Suprapubic skin (tissue), 4 donors: ENCODE measurements at regions not wholly inside any gene's neighbourhood (a gene's known extent, or its start where the extent isn't known, plus 50 kb on each side); places are given as distances from the start of the nearest gene placed in this dataset.

Experiments used
- DNase-seq, 2 donors: peaks; one replicate each; pipeline ENCODE4 v3.0.0-alpha.2; 2019; ENCODE audit warnings: low spot score in 2 of 2
- H3K27ac ChIP-seq: fragments of 200-600 bp; sonication (generic); one replicate; pipeline ENCODE4 v1.5.1; 2019
- H3K27me3 ChIP-seq: fragments of 200-600 bp; sonication (generic); one replicate; pipeline ENCODE4 v1.5.1; 2019
- H3K36me3 ChIP-seq: fragments of 200-600 bp; sonication (generic); one replicate; pipeline ENCODE4 v1.5.1; 2019
- H3K4me1 ChIP-seq: fragments of 200-600 bp; sonication (generic); one replicate; pipeline ENCODE4 v1.5.1; 2019
- H3K4me3 ChIP-seq: fragments of 200-600 bp; sonication (generic); one replicate; pipeline ENCODE4 v1.5.1; 2019; ENCODE audit warnings: mild to moderate bottlenecking
- H3K9me3 ChIP-seq: fragments of 200-600 bp; sonication (generic); one replicate; pipeline ENCODE4 v1.5.1; 2019
- EP300 ChIP-seq: sonication (generic); formaldehyde crosslinking; IDR thresholded peaks from one replicate; pipeline ENCODE4 v1.6.1; 2017; ENCODE audit warnings: antibody characterized with exemption
- POLR2A ChIP-seq, 2 donors: fragments of 450-650 bp; IDR thresholded peaks; one replicate each; pipeline ENCODE4 v1.6.1; 2017; ENCODE audit warnings: antibody characterized with exemption in 2 of 2, mild to moderate bottlenecking in 2 of 2, moderate library complexity in 2 of 2
- POLR2AphosphoS5 ChIP-seq, 3 donors: sonication (generic); formaldehyde crosslinking; IDR thresholded peaks; one replicate each; pipeline ENCODE4 v1.6.1; 2017; ENCODE audit warnings: antibody characterized with exemption in 3 of 3
- WGBS: methylation state at CpG from one replicate; pipeline ENCODE4 v1.1.5; 2018; 5-methylcytosine and 5-hydroxymethylcytosine counted together
- TF ChIP-seq, protein P1 (sequence below), 2 donors: fragments of 200-600 bp in 1 of 2; fragments of 450-650 bp in 1 of 2; sonication (generic) in 1 of 2; IDR thresholded peaks; one replicate each; pipeline ENCODE4 v1.5.1; 2016 to 2019; ENCODE audit warnings: antibody characterized with exemption in 2 of 2, mild to moderate bottlenecking in 1 of 2, moderate library complexity in 1 of 2

DNA sequence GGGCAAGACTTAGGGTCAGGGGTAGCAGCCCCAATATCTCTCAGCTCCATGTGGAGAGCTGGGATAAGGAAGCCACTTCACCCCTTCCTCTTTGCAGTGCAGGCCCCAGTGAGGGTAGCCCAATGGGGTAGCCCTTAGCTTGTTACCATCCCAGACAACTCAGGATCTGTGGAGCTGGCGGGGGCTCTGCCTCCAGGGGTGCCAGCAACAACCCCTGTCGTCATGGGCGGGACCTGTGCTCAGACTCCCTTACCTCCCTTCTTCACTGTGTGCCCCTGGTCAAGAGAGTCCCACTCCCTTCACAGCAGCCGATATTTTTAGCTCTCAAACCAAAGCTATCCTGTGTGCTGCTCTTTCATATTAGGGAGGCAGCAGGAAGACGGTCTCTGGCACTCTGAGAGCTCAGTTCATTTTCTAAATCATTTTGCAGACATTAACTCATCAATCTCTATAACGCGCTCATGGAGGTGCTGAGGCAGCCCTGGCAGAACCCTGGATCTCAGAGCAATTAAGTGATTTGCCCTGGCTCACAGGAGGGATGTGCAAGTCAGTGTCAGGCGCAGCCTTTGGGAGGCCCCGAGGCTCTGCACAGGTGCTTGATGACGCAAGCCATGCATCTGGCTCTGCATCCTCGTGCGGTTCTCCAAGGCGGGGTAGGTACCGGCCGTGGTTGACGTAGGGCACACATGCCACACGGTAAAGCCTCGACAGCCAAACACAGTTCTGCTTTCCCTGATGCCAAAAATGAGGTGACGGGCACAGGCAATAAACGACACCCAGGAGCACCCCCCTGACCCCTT, 357.6 kb downstream of the SHANK2 start:
- Histone ChIP-seq H3K4me1 (no peaks in the 10 kb centered on the region), H3K36me3 (no peaks in the 10 kb centered on the region), H3K4me3 (no peak overlapping the region), H3K27ac (no peak overlapping the region), H3K27me3 (no peaks in the 10 kb centered on the region), H3K9me3 (peaks cover 15% of the 10 kb centered on the region)
- TF ChIP-seq EP300 (no peak), POLR2AphosphoS5 (IDR thresholded peaks at IDR 0.05) (no peak), POLR2A (IDR thresholded peaks at IDR 0.05) (no peak)
- TF ChIP-seq, protein P1, sequence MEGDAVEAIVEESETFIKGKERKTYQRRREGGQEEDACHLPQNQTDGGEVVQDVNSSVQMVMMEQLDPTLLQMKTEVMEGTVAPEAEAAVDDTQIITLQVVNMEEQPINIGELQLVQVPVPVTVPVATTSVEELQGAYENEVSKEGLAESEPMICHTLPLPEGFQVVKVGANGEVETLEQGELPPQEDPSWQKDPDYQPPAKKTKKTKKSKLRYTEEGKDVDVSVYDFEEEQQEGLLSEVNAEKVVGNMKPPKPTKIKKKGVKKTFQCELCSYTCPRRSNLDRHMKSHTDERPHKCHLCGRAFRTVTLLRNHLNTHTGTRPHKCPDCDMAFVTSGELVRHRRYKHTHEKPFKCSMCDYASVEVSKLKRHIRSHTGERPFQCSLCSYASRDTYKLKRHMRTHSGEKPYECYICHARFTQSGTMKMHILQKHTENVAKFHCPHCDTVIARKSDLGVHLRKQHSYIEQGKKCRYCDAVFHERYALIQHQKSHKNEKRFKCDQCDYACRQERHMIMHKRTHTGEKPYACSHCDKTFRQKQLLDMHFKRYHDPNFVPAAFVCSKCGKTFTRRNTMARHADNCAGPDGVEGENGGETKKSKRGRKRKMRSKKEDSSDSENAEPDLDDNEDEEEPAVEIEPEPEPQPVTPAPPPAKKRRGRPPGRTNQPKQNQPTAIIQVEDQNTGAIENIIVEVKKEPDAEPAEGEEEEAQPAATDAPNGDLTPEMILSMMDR (IDR thresholded peaks at IDR 0.05): no peak
- 83% methylated on average over 12 of the region's 20 CpGs for whole genome bisulfite sequencing
- no peak for DNase-seq

GRCh38 chr11:70895366-70895670, 357.1 kb downstream of the SHANK2 start:
- TF ChIP-seq POLR2A (IDR thresholded peaks at IDR 0.05) (no peak), POLR2AphosphoS5 (IDR thresholded peaks at IDR 0.05) (no peak), EP300 (no peak)
- TF ChIP-seq, protein P1 (IDR thresholded peaks at IDR 0.05): no peak
- 94% methylated on average over 11 of the region's 11 CpGs for WGBS

DNA sequence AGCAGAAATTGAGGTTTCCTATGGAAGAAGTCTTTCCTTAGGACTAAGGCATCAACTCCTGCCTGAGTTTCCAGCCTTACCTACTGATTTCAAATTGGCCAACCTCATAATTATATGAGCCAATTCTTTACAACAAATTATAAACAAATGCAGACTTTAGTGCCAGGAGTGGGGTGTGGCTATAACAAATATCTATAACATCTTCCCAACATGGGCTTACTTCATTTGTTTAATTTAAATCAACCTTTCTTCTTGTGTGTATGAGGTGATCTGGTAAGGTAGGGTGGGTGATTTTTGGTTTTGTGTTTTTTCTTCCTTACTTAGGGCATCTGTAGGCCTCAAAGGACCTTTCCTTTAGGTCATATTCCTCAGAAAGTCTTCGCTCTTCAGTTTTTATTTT, 354.9 kb downstream of the SHANK2 start:
- Histone ChIP-seq H3K4me3 (no peak overlapping the region), H3K36me3 (no peaks in the 10 kb centered on the region), H3K27me3 (no peaks in the 10 kb centered on the region), H3K4me1 (no peaks in the 10 kb centered on the region), H3K9me3 (peaks cover 15% of the 10 kb centered on the region), H3K27ac (no peak overlapping the region)
- TF ChIP-seq POLR2AphosphoS5 (IDR thresholded peaks at IDR 0.05) (no peak), EP300 (no peak), POLR2A (IDR thresholded peaks at IDR 0.05) (no peak)
- TF ChIP-seq, protein P1 (IDR thresholded peaks at IDR 0.05): no peak
- 85% methylated on average over 1 of the region's 1 CpG for WGBS
- DNase-seq: no peak

More at GRCh38 chr11:70895366-70895670, 357.1 kb downstream of the SHANK2 start:
- H3K9me3 ChIP-seq: peaks cover 15% of the 10 kb centered on the region
- H3K36me3 ChIP-seq: no peaks in the 10 kb centered on the region
- H3K27ac ChIP-seq: no peak overlapping the region
- H3K4me1 ChIP-seq: no peaks in the 10 kb centered on the region
- no peak for DNase-seq
- H3K27me3 ChIP-seq: no peaks in the 10 kb centered on the region
- no peak overlapping the region for H3K4me3 ChIP-seq

DNA sequence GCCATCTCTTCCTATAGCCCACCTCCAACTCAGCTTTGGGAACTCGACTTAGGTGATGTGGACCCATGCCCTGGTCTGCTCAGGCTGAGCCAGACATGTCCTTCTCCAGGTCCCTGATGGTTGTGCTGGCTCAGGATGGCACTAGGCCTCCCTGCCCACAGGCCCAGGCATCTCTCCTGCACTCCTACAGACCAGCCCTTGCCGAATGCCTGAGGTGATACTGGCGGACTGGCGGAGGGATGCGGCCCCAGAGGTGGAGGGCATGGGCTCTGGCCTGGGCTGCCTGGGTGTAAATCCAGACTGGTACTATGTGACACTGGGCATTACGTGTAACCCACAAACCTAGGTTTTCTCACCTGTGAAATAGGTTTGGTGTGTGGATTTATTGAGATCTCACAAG, 352.8 kb downstream of the SHANK2 start:
- no peaks in the 10 kb centered on the region for H3K4me1 ChIP-seq
- no peaks in the 10 kb centered on the region for H3K36me3 ChIP-seq
- no peak overlapping the region for H3K4me3 ChIP-seq
- TF ChIP-seq, protein P1 (IDR thresholded peaks at IDR 0.05): no peak
- TF ChIP-seq EP300 (no peak), POLR2AphosphoS5 (IDR thresholded peaks at IDR 0.05) (no peak), POLR2A (IDR thresholded peaks at IDR 0.05) (no peak)
- H3K27ac ChIP-seq: no peak overlapping the region
- no peaks in the 10 kb centered on the region for H3K27me3 ChIP-seq
- peak in 1 of 2 donors; percentile 25 for DNase-seq
- 90% methylated on average over 5 of the region's 6 CpGs for WGBS
- peaks cover 15% of the 10 kb centered on the region for H3K9me3 ChIP-seq

GRCh38 chr11:70900540-70900939, 351.8 kb downstream of the SHANK2 start:
- H3K4me1 ChIP-seq: no peaks in the 10 kb centered on the region
- peak overlapping the region; percentile 40 for H3K27ac ChIP-seq
- no peak overlapping the region for H3K4me3 ChIP-seq
- peaks cover 15% of the 10 kb centered on the region for H3K9me3 ChIP-seq
- 64% methylated on average over 4 of the region's 4 CpGs for WGBS
- H3K27me3 ChIP-seq: no peaks in the 10 kb centered on the region
- peak in 1 of 2 donors; percentile 25 for DNase-seq
- TF ChIP-seq, protein P1 (IDR thresholded peaks at IDR 0.05): no peak
- TF ChIP-seq POLR2AphosphoS5 (IDR thresholded peaks at IDR 0.05) (no peak), EP300 (no peak), POLR2A (IDR thresholded peaks at IDR 0.05) (no peak)
- no peaks in the 10 kb centered on the region for H3K36me3 ChIP-seq
